Ectodermal cell (in vitro differentiated cells): ENCODE measurements at regions not wholly inside any gene's neighbourhood (a gene's known extent, or its start where the extent isn't known, plus 50 kb on each side); places are given as distances from the start of the nearest gene placed in this dataset.

Experiments used
- H3K27ac ChIP-seq: 2 replicates; pipeline ENCODE4 v1.7.0; 2013; ENCODE audit warnings: mild to moderate bottlenecking, low read depth, low read length; ENCODE audit not compliant: insufficient read depth, poor library complexity, severe bottlenecking
- H3K27me3 ChIP-seq: 2 replicates; pipeline ENCODE4 v1.7.0; 2013; ENCODE audit warnings: mild to moderate bottlenecking, low read length; ENCODE audit not compliant: insufficient read depth, control insufficient read depth, poor library complexity, severe bottlenecking
- H3K36me3 ChIP-seq: one replicate; pipeline ENCODE4 v1.7.0; 2013; ENCODE audit warnings: low read length; ENCODE audit not compliant: control insufficient read depth, insufficient read depth
- H3K4me1 ChIP-seq: one replicate; pipeline ENCODE4 v1.7.0; 2013; ENCODE audit warnings: low read length; ENCODE audit not compliant: control insufficient read depth, insufficient read depth
- H3K4me3 ChIP-seq: 2 replicates; pipeline ENCODE4 v1.7.0; 2013; ENCODE audit warnings: low read depth, low read length, control low read depth; ENCODE audit not compliant: insufficient read depth
- H3K9me3 ChIP-seq: 2 replicates; pipeline ENCODE4 v1.7.0; 2013; ENCODE audit warnings: mild to moderate bottlenecking, low read length, moderate library complexity; ENCODE audit not compliant: control insufficient read depth
- WGBS, 2 experiments: methylation state at CpG; one replicate each; pipeline ENCODE4 v1.1.7; 2013; ENCODE audit warnings: missing lambda C conversion rate in 2 of 2; 5-methylcytosine and 5-hydroxymethylcytosine counted together

DNA sequence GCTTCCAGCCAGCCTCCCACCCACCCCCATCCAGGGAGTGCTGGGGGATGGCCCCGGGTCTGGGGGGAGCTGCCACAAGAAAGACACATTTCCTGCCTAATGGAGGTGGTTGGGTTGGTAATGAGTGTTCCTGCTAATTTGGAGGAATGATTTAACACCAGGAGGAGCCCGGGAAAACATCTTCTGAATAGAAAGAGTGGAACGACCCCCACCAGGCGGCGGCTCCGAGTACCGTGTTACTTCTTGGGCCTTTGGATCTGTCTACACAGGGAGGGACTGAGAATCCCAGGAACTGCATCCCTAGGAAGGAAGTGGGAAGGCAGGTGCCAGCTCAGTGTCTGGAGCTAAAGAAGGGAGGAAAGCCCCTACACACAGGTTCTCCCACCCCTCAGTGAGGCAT, 64.6 kb downstream of the TSPAN17 start:
- Histone ChIP-seq H3K27me3 (no peaks in the 10 kb centered on the region), H3K27ac (no peak overlapping the region)
- 43 to 45% methylated on average over 7 of the region's 7 CpGs for WGBS, 2 experiments

DNA sequence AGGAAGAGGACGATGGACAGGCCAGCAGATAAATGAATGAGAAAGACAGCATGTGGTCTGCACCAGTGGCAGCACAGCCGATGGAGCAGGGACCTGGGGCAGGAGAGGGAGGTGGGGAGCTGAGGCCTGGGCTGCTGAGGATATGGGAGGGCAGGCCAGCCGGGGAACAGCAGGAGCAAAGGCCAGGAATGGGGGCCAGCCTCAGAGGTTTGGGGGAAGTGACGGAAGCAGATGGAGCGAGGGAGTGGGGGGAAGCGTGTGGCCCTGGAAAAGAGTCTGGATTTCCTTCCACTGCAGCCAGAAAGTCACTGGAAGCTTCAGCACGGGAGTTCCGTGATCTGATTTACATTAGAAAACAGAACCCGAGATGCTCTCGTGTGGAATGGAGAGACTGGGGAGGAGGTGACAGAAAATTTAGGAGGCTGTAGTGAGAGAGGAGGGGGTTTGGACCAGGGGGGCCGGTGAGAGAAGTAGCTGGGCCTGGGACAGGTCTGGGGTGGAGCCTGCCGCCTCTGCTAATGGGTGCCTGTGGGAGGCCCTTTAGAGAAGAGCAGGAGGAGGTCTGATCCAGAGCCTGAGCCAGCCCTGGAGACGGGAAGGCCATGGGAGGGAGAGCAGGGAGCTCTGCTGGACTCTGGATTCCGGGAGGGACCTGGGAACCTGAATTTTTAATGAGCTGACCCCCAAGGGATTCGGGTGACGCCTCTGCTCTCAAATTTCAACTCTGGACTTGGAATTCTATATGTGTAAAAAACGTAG, 65.4 kb downstream of the TSPAN17 start:
- WGBS, 2 experiments, result 49 to 50% methylated on average over 16 of the region's 17 CpGs
- H3K27ac ChIP-seq, result no peak overlapping the region
- no peaks in the 10 kb centered on the region for H3K36me3 ChIP-seq
- peaks cover 15% of the 10 kb centered on the region for H3K4me1 ChIP-seq
- peaks cover 2% of the 10 kb centered on the region for H3K9me3 ChIP-seq
- H3K4me3 ChIP-seq, result no peak overlapping the region
- H3K27me3 ChIP-seq, result no peaks in the 10 kb centered on the region

More for the DNA sequence above, 64.6 kb downstream of the TSPAN17 start:
- peaks cover 15% of the 10 kb centered on the region for H3K4me1 ChIP-seq
- H3K36me3 ChIP-seq, result no peaks in the 10 kb centered on the region
- no peak overlapping the region for H3K4me3 ChIP-seq
- H3K9me3 ChIP-seq, result peaks cover 2% of the 10 kb centered on the region

DNA sequence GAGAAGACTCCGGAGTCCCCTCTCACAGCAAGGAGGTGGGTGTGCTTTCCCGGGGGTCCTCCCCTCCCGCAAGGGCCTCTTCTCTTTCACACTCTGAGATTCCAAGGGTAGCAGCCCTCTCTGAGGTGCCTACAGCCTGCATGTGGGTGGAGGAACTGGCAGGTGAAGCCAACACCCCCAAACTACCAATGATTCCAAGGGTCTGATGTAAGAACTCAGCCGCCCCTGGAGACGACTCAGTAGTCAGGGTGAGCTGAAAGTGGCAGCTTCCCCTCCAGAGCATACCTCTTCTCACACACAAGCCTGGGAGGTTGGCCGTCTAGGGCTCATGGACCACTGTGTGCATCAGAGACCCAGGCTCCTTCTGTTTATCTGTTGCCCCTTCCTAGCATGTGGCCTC, 66.1 kb downstream of the TSPAN17 start:
- Histone ChIP-seq H3K27me3 (no peaks in the 10 kb centered on the region), H3K9me3 (peaks cover 2% of the 10 kb centered on the region), H3K36me3 (no peaks in the 10 kb centered on the region), H3K27ac (no peak overlapping the region), H3K4me3 (no peak overlapping the region), H3K4me1 (peaks cover 15% of the 10 kb centered on the region)
- 90 to 91% methylated on average over 6 of the region's 6 CpGs for WGBS, 2 experiments

- Histone ChIP-seq H3K36me3 (no peaks in the 10 kb centered on the region), H3K27me3 (no peaks in the 10 kb centered on the region), H3K4me1 (peaks cover 15% of the 10 kb centered on the region), H3K9me3 (peaks cover 2% of the 10 kb centered on the region), H3K4me3 (no peak overlapping the region), H3K27ac (no peak overlapping the region)
- WGBS, 2 experiments, result 87 to 92% methylated on average over 4 of the region's 4 CpGs
Measured at GRCh38 chr5:176714067-176714466, 66.8 kb downstream of the TSPAN17 start.

DNA sequence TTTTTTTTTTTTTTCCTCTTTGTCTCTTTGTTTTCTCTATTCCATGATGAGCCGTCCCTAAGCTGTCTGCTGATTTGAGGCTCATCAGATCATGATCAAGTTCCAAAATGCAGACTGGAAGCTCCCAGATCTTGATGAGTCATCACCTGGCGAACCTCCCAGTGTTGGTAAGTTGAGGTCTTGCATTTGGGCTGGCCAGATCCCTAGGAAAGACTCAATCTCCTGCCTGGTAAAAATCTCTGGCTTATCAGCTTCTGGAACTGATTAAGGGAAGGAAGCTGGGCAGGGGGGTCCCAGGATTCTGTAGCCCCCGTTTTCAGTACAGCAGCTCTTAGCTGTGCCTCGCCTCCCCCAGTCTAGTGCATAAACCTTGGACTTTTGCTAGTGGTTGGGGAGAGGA, 69.0 kb downstream of the TSPAN17 start:
- WGBS, 2 experiments, result 83 to 86% methylated on average over 4 of the region's 4 CpGs
- Histone ChIP-seq H3K27me3 (no peaks in the 10 kb centered on the region), H3K27ac (no peak overlapping the region), H3K9me3 (peaks cover 2% of the 10 kb centered on the region), H3K4me1 (peaks cover 15% of the 10 kb centered on the region), H3K4me3 (no peak overlapping the region), H3K36me3 (no peaks in the 10 kb centered on the region)

GRCh38 chr5:176719113-176719739, 71.9 kb downstream of the TSPAN17 start:
- WGBS, 2 experiments, result 70 to 72% methylated on average over 14 of the region's 14 CpGs
- Histone ChIP-seq H3K4me3 (no peak overlapping the region), H3K27me3 (no peaks in the 10 kb centered on the region), H3K4me1 (no peaks in the 10 kb centered on the region), H3K36me3 (no peaks in the 10 kb centered on the region), H3K9me3 (no peaks in the 10 kb centered on the region), H3K27ac (no peak overlapping the region)

DNA sequence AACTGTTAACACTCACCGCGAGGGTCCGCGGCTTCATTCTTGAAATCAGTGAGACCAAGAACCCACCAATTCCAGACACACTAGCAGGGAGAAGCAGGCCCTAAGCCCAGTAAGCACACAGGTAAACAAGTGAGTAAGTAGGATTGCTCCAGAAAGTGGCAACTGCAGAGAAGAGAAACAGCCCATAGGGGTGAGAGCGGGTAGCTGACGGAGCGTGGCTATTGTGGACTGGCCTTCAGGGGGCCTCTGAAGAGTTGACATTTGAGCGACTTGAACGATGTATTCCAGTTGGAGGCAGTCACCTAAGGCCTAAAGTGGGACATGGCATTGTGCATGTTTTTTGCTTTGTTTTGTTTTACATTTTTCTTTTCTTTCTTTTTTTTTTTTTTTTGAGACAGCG, 74.2 kb downstream of the TSPAN17 start:
- Histone ChIP-seq H3K36me3 (no peaks in the 10 kb centered on the region), H3K9me3 (no peaks in the 10 kb centered on the region), H3K4me3 (no peak overlapping the region), H3K4me1 (peaks cover 13% of the 10 kb centered on the region), H3K27me3 (no peaks in the 10 kb centered on the region), H3K27ac (no peak overlapping the region)
- WGBS, 2 experiments, result 84 to 87% methylated on average over 10 of the region's 10 CpGs

GRCh38 chr5:176722757-176723156, 75.5 kb downstream of the TSPAN17 start:
- Histone ChIP-seq H3K4me3 (no peak overlapping the region), H3K27ac (no peak overlapping the region), H3K36me3 (no peaks in the 10 kb centered on the region), H3K9me3 (no peaks in the 10 kb centered on the region), H3K4me1 (peaks cover 15% of the 10 kb centered on the region), H3K27me3 (no peaks in the 10 kb centered on the region)
- 75 to 79% methylated on average over 10 of the region's 10 CpGs for WGBS, 2 experiments

GRCh38 chr5:176723440-176723839, 76.2 kb downstream of the TSPAN17 start:
- Histone ChIP-seq H3K4me3 (no peak overlapping the region), H3K9me3 (no peaks in the 10 kb centered on the region), H3K4me1 (peaks cover 15% of the 10 kb centered on the region), H3K27me3 (no peaks in the 10 kb centered on the region), H3K27ac (no peak overlapping the region), H3K36me3 (no peaks in the 10 kb centered on the region)
- 82 to 85% methylated on average over 3 of the region's 3 CpGs for WGBS, 2 experiments

DNA sequence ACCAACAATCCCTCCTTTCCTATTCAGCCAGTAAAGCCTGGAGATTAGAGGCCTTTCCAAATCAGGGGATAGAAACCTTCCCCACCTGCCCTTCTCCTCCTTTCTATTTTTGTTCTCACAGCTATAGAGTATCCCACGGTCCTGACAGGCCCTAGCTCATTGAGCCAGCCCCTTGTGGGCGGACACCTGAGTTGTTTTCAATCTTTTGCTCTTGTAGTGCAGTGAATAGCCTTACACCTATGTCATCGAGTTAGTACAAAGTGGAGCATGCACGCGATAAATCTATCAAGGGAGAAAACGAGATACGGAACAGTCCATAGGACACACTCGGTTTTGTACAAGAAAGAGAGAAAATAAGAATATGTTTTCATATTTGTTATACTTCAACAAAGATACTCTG, 77.2 kb downstream of the TSPAN17 start:
- H3K9me3 ChIP-seq, result no peaks in the 10 kb centered on the region
- no peak overlapping the region for H3K4me3 ChIP-seq
- WGBS, 2 experiments, result 76 to 77% methylated on average over 7 to 8 of the region's 8 CpGs
- no peaks in the 10 kb centered on the region for H3K36me3 ChIP-seq
- H3K27me3 ChIP-seq, result no peaks in the 10 kb centered on the region
- peaks cover 15% of the 10 kb centered on the region for H3K4me1 ChIP-seq
- no peak overlapping the region for H3K27ac ChIP-seq
